IPS-18c (cell line): ENCODE measurements at regions not wholly inside any gene's neighbourhood (a gene's known extent, or its start where the extent isn't known, plus 50 kb on each side); places are given as distances from the start of the nearest gene placed in this dataset.

Source experiments
- H3K4me3 ChIP-seq: 2 replicates; pipeline ENCODE4 v1.7.0; 2013; ENCODE audit warnings: low read depth, mild to moderate bottlenecking, low read length, moderate library complexity; ENCODE audit not compliant: insufficient read depth
- H3K9me3 ChIP-seq: one replicate; pipeline ENCODE4 v1.6.1; 2013; ENCODE audit warnings: mild to moderate bottlenecking, low read length, moderate library complexity; ENCODE audit not compliant: control insufficient read depth, insufficient read depth

- H3K9me3 ChIP-seq: no peaks in the 10 kb centered on the region
Measured at GRCh38 chr9:115495836-115496235, 377.9 kb upstream of the TNC start.

GRCh38 chr9:115498303-115498702, 380.3 kb upstream of the TNC start:
- H3K9me3 ChIP-seq: no peaks in the 10 kb centered on the region
- H3K4me3 ChIP-seq: no peak overlapping the region

More at GRCh38 chr9:115495836-115496235, 377.9 kb upstream of the TNC start:
- H3K4me3 ChIP-seq: no peak overlapping the region

GRCh38 chr9:115507148-115507547, 389.2 kb upstream of the TNC start:
- H3K9me3 ChIP-seq: no peaks in the 10 kb centered on the region
- H3K4me3 ChIP-seq: no peak overlapping the region

- H3K9me3 ChIP-seq: no peaks in the 10 kb centered on the region
- no peak overlapping the region for H3K4me3 ChIP-seq
Measured at GRCh38 chr9:115513148-115513547, 395.2 kb upstream of the TNC start.

GRCh38 chr9:115514454-115514853, 396.5 kb upstream of the TNC start:
- Histone ChIP-seq H3K4me3 (no peak overlapping the region), H3K9me3 (no peaks in the 10 kb centered on the region)

- H3K9me3 ChIP-seq: no peaks in the 10 kb centered on the region
- H3K4me3 ChIP-seq: no peak overlapping the region
Measured at GRCh38 chr9:115517335-115518075, 399.5 kb upstream of the TNC start.

DNA sequence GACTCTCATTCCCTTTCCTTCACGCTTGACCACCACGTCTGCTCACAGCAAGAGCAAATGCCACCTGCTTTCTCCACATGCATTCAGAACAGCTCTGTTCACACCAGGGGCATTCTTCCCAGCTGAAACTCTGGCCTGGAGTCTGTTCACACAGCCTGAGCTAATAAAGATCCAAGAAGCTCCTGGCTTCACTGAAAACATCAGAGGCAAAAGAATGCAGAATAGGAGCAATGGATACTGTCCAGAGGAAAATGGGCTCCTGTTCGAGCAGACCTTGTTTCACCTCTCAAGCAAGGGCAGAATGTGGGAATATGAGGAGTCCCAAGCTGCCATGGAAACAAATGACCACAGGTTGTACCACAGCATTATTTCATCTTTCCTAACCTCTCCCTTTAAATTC, 402.7 kb upstream of the TNC start:
- Histone ChIP-seq H3K9me3 (no peaks in the 10 kb centered on the region), H3K4me3 (no peak overlapping the region)

GRCh38 chr9:115522912-115523311, 405.0 kb upstream of the TNC start:
- Histone ChIP-seq H3K9me3 (no peaks in the 10 kb centered on the region), H3K4me3 (no peak overlapping the region)

DNA sequence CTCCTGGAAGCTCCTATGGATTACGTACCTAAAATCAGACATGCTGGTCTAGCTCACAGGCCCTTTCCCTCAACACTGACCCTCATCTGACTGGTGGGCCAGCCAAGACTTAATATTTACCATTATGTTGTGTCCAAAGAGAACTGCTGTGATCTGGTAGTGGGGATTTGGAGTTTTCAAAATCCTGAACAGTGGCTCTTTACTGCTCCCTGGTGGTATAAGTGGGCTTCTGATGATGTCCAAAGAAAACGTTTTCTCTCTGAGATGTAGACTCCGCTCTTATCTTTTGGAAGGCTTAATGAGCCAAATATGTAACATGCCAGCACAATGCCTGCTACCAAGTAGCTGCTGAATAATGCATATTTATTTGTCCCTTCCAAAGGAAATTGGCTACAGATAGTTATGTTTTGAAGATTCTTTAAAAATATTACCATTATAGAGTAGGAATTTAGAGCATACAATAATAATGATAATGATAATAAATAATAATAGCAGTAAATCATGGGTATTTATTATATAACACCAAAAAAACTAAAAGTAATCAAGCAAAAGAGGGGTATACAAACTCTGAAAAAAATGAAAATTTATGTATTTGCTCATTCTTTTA, 406.6 kb upstream of the TNC start:
- no peak overlapping the region for H3K4me3 ChIP-seq
- no peaks in the 10 kb centered on the region for H3K9me3 ChIP-seq

DNA sequence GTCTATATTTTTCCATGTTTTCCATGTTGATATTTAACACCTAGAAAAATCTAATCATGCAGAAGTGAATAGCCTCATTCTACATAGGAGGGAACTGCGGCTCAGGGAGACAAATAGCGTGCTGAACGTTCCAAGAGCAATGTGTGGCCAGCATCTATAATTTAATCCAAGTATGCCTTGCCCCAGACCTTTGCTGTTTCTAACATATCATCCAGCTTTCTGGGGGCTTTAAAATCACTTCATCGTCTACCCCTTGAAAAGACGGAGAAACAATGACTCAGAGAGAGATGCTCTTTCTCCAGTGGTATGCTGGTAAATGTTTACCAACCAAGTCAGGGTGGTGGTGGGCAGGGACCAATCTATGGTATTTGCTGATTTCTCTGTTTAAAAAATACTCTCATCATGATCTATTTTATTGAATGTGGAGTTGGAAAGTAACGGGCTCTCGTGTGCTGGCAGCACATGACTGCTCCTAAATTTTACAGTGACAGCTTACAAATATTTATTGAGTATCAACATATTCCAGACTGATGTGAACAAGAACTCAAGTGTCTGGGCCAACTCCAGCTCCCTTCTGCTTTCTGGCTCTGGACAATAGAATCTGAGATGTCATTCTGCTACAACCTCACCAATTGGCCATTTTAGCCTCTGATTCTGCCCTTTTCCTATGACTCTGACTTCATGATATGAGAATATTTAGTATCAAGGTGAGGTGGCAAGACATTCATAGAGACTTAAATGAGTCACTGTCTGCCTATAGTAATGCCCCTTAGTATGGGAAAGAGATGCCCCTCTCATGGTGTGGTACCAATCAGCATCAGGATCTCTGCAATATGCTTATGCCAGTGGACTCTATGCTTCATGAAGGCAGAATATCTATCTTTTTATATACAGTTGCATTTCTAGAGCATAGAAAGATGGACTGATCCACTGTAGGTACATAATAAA, 407.4 kb upstream of the TNC start:
- H3K9me3 ChIP-seq: no peaks in the 10 kb centered on the region

GRCh38 chr9:115531410-115532125, 413.6 kb upstream of the TNC start:
- Histone ChIP-seq H3K4me3 (no peak overlapping the region), H3K9me3 (no peaks in the 10 kb centered on the region)

More for the DNA sequence above, 407.4 kb upstream of the TNC start:
- no peak overlapping the region for H3K4me3 ChIP-seq

DNA sequence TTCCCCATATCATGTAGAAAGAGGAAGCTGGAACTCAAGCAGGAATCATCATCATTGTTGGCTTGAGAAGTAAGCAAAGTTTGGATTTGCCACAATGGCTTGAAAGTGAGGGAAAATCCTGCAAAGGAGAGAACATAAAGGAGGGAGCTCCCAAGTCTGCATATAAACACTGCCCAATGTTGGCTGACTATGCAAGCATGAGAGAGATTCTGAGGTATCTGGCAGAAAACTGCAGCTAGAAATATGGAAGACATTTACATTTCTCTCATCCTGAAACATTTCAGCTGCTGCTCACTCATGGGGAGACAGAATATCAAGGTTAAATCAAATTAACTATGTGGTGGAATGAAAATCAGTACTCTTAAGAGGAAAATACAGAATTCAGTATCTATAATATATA, 415.6 kb upstream of the TNC start:
- no peaks in the 10 kb centered on the region for H3K9me3 ChIP-seq
- no peak overlapping the region for H3K4me3 ChIP-seq

GRCh38 chr9:115540091-115540490, 422.1 kb upstream of the TNC start:
- no peak overlapping the region for H3K4me3 ChIP-seq
- H3K9me3 ChIP-seq: no peaks in the 10 kb centered on the region

GRCh38 chr9:115543511-115543910, 425.6 kb upstream of the TNC start:
- Histone ChIP-seq H3K9me3 (no peaks in the 10 kb centered on the region), H3K4me3 (no peak overlapping the region)

DNA sequence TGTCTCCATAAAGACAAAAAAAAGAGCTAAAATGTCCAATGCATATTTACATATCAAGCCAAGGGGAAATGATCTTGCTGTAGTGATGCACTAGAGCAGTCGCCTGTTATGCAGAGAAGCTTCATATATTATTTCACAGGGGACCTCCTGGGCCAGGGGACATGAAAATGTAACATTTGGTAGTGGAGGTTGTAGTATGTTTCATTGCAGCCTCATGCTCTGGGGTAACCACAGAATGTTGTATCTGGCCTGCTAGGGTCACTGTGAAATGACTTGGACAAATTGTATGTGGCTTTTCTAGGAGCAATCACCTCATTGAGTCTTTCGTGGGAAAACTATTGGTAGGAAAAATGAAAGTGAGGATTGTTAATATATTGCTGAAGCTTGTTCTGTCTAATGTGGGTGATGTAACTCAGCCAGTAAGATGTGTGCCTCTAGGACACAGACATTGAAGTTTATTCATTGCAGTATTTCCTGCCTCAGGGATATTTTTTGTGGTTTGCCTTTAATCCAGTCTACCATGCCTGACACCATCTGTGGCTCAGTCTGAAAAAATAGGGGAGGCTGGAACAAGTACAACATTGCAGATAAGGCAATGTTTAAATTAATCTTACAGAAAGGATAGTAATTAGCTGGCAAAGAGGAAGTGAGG, 430.8 kb upstream of the TNC start:
- no peaks in the 10 kb centered on the region for H3K9me3 ChIP-seq
- no peak overlapping the region for H3K4me3 ChIP-seq

GRCh38 chr9:115551396-115551795, 433.4 kb upstream of the TNC start:
- no peak overlapping the region for H3K4me3 ChIP-seq
- H3K9me3 ChIP-seq: peaks cover 4% of the 10 kb centered on the region
